Gastrocnemius medialis (tissue), 4 donors: ENCODE measurements at regions not wholly inside any gene's neighbourhood (a gene's known extent, or its start where the extent isn't known, plus 50 kb on each side); places are given as distances from the start of the nearest gene placed in this dataset.

Experiments used
- POLR2A ChIP-seq, 2 donors: fragments of 450-650 bp; IDR thresholded peaks; one replicate each; pipeline ENCODE4 v1.6.1; 2017; ENCODE audit warnings: antibody characterized with exemption in 2 of 2, mild to moderate bottlenecking in 2 of 2, moderate library complexity in 2 of 2
- TF ChIP-seq, protein P1 (sequence below), 5 experiments: fragments of 450-650 bp in 3 of 5; fragments of 200-600 bp in 2 of 5; sonication (generic) in 2 of 5; IDR thresholded peaks in 4 of 5; conservative IDR thresholded peaks in 1 of 5; 1 replicate in 4 of 5; 2 replicates in 1 of 5; pipeline ENCODE4 v1.5.1; 2016 to 2019; ENCODE audit warnings: antibody characterized with exemption in 5 of 5, mild to moderate bottlenecking in 3 of 5, moderate library complexity in 3 of 5

- TF ChIP-seq POLR2A (IDR thresholded peaks at IDR 0.05): no peak
- TF ChIP-seq, protein P1, sequence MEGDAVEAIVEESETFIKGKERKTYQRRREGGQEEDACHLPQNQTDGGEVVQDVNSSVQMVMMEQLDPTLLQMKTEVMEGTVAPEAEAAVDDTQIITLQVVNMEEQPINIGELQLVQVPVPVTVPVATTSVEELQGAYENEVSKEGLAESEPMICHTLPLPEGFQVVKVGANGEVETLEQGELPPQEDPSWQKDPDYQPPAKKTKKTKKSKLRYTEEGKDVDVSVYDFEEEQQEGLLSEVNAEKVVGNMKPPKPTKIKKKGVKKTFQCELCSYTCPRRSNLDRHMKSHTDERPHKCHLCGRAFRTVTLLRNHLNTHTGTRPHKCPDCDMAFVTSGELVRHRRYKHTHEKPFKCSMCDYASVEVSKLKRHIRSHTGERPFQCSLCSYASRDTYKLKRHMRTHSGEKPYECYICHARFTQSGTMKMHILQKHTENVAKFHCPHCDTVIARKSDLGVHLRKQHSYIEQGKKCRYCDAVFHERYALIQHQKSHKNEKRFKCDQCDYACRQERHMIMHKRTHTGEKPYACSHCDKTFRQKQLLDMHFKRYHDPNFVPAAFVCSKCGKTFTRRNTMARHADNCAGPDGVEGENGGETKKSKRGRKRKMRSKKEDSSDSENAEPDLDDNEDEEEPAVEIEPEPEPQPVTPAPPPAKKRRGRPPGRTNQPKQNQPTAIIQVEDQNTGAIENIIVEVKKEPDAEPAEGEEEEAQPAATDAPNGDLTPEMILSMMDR (IDR thresholded peaks at IDR 0.05 in 4 of 5, conservative IDR thresholded peaks at IDR 0.05 in 1 of 5): no peak
These were observed 50.3 kb upstream of the E2F8 start for GRCh38 chr11:19291064-19291463.
